Keratinocyte (primary cell): ENCODE measurements at regions not wholly inside any gene's neighbourhood (a gene's known extent, or its start where the extent isn't known, plus 50 kb on each side); places are given as distances from the start of the nearest gene placed in this dataset.

Source experiments
- DNase-seq: peaks from one replicate; pipeline ENCODE4 v3.0.0-alpha.2; 2011; ENCODE audit warnings: low read depth, missing footprints, low spot score
- FAIRE-seq: peaks from 2 replicates; lab custom pipeline; 2011; peaks lifted over from hg19 to GRCh38; lab: Jason Lieb, UNC
- H2AFZ ChIP-seq: 2 replicates; pipeline ENCODE4 v1.6.0; 2012; ENCODE audit warnings: low read length, control low read depth, inconsistent platforms; ENCODE audit not compliant: control insufficient read depth
- H3K27ac ChIP-seq: 2 replicates; pipeline ENCODE4 v1.5.1; 2011; ENCODE audit warnings: low read length; ENCODE audit not compliant: control insufficient read depth, insufficient read depth
- H3K27me3 ChIP-seq: 3 replicates; pipeline ENCODE4 v1.6.0; 2011; ENCODE audit warnings: low read length; ENCODE audit not compliant: control insufficient read depth, insufficient read depth; ENCODE audit errors: extremely low read depth
- H3K36me3 ChIP-seq, 2 experiments: 2 replicates in 1 of 2; 3 replicates in 1 of 2; pipeline ENCODE4 v1.5.1; 2011; ENCODE audit warnings: low read length in 2 of 2, mild to moderate bottlenecking in 1 of 2; ENCODE audit not compliant: control insufficient read depth in 2 of 2, insufficient read depth in 2 of 2; ENCODE audit errors: extremely low read depth in 1 of 2
- H3K4me1 ChIP-seq: 3 replicates; pipeline ENCODE4 v1.5.1; 2011; ENCODE audit warnings: low read length; ENCODE audit not compliant: control insufficient read depth, insufficient read depth; ENCODE audit errors: extremely low read depth
- H3K4me2 ChIP-seq: 3 replicates; pipeline ENCODE4 v1.6.0; 2011; ENCODE audit warnings: low read depth, low read length; ENCODE audit not compliant: control insufficient read depth, insufficient read depth; ENCODE audit errors: extremely low read depth
- H3K4me3 ChIP-seq, 3 experiments: fragments of 200-600 bp in 1 of 3; sonication (generic) in 1 of 3; 2 replicates in 2 of 3; 3 replicates in 1 of 3; pipeline ENCODE4 v1.5.1; 2011 to 2016; ENCODE audit warnings: low read length in 3 of 3, mild to moderate bottlenecking in 3 of 3, control low read depth in 2 of 3, inconsistent platforms in 1 of 3, low read depth in 1 of 3, mixed read lengths in 1 of 3, mixed run types in 1 of 3, moderate library complexity in 1 of 3; ENCODE audit not compliant: control insufficient read depth in 2 of 3, insufficient read depth in 2 of 3; ENCODE audit errors: extremely low read depth in 1 of 3
- H3K79me2 ChIP-seq: 2 replicates; pipeline ENCODE4 v1.6.0; 2012; ENCODE audit warnings: low read length; ENCODE audit not compliant: control insufficient read depth, insufficient read depth
- H3K9ac ChIP-seq: 3 replicates; pipeline ENCODE4 v1.6.0; 2011; ENCODE audit warnings: low read length; ENCODE audit not compliant: control insufficient read depth, insufficient read depth; ENCODE audit errors: extremely low read depth
- H3K9me1 ChIP-seq: 3 replicates; pipeline ENCODE4 v1.6.0; 2011; ENCODE audit warnings: low read length; ENCODE audit not compliant: control insufficient read depth, insufficient read depth; ENCODE audit errors: extremely low read depth
- H3K9me3 ChIP-seq: 2 replicates; pipeline ENCODE4 v1.5.1; 2012; ENCODE audit warnings: low read depth, low read length; ENCODE audit not compliant: control insufficient read depth
- H4K20me1 ChIP-seq: 3 replicates; pipeline ENCODE4 v1.6.0; 2011; ENCODE audit warnings: low read length; ENCODE audit not compliant: control insufficient read depth, insufficient read depth; ENCODE audit errors: extremely low read depth
- CTCF ChIP-seq, 3 experiments: IDR thresholded peaks in 1 of 3; conservative IDR thresholded peaks in 1 of 3; optimal IDR thresholded peaks in 1 of 3; 2 replicates in 2 of 3; 3 replicates in 1 of 3; pipeline versions ENCODE3 to v1.5.1; 2011; ENCODE audit warnings: low read length in 3 of 3, mild to moderate bottlenecking in 3 of 3, moderate library complexity in 2 of 3, control low read depth in 1 of 3, inconsistent platforms in 1 of 3; ENCODE audit not compliant: insufficient read depth in 2 of 3; ENCODE audit errors: extremely low read depth in 1 of 3
- EZH2 ChIP-seq: IDR thresholded peaks from one replicate; pipeline ENCODE4 v1.6.1; 2012; ENCODE audit warnings: inconsistent platforms, mild to moderate bottlenecking, low read length, moderate library complexity
- dilution Hi-C: fragments of 300-500 bp; cut with MboI; formaldehyde crosslinking; loops from one replicate; pipeline ENCODE4 v1.7.0; 2020; ENCODE audit warnings: low sequenced_read_pairs; ENCODE audit not compliant: extremely low pct_ligation_motif_present

GRCh38 chr14:82438436-82438835, 904.8 kb upstream of the SEL1L start:
- Histone ChIP-seq H3K27me3 (no peaks in the 10 kb centered on the region), H3K9ac (no peak overlapping the region), H3K79me2 (no peaks in the 10 kb centered on the region), H3K9me1 (no peaks in the 10 kb centered on the region), H3K36me3 (no peaks in the 10 kb centered on the region), H2AFZ (no peak overlapping the region), H3K9me3 (no peaks in the 10 kb centered on the region), H3K4me3 (no peak overlapping the region), H3K4me2 (no peak overlapping the region), H3K27ac (no peak overlapping the region), H4K20me1 (no peaks in the 10 kb centered on the region), H3K4me1 (no peaks in the 10 kb centered on the region)
- no peak for DNase-seq
- dilution Hi-C loops = no loop called here
- no peak for TF ChIP-seq CTCF (optimal IDR thresholded peaks at IDR 0.05 in 1 of 3, IDR thresholded peaks at IDR 0.05 in 1 of 3, conservative IDR thresholded peaks at IDR 0.05 in 1 of 3; ENCODE audit: extremely low read depth in 1 of 3, insufficient read depth in 2 of 3, low read length in 3 of 3)
- no peak for TF ChIP-seq EZH2
- FAIRE-seq = no peak

- Histone ChIP-seq H3K79me2 (no peaks in the 10 kb centered on the region), H3K36me3 (no peaks in the 10 kb centered on the region), H3K4me1 (no peaks in the 10 kb centered on the region), H3K9me1 (no peaks in the 10 kb centered on the region), H3K27ac (no peak overlapping the region), H3K4me2 (no peak overlapping the region), H3K9me3 (no peaks in the 10 kb centered on the region), H3K4me3 (no peak overlapping the region), H3K9ac (no peak overlapping the region), H3K27me3 (no peaks in the 10 kb centered on the region), H4K20me1 (no peaks in the 10 kb centered on the region), H2AFZ (no peak overlapping the region)
- FAIRE-seq (no peak), DNase-seq (no peak)
- TF ChIP-seq CTCF (optimal IDR thresholded peaks at IDR 0.05 in 1 of 3, IDR thresholded peaks at IDR 0.05 in 1 of 3, conservative IDR thresholded peaks at IDR 0.05 in 1 of 3; ENCODE audit: extremely low read depth in 1 of 3, insufficient read depth in 2 of 3, low read length in 3 of 3) = no peak
- TF ChIP-seq EZH2 = no peak
- dilution Hi-C loops = no loop called here
Observed at GRCh38 chr14:82441270-82441669, 907.6 kb upstream of the SEL1L start.
